Smooth muscle cell of the brain vasculature (primary cell): ENCODE measurements at regions not wholly inside any gene's neighbourhood (a gene's known extent, or its start where the extent isn't known, plus 50 kb on each side); places are given as distances from the start of the nearest gene placed in this dataset.

Source experiments
- DNase-seq: peaks from one replicate; pipeline ENCODE4 v3.0.0-alpha.2; 2012; ENCODE audit warnings: low read depth, low spot score

DNA sequence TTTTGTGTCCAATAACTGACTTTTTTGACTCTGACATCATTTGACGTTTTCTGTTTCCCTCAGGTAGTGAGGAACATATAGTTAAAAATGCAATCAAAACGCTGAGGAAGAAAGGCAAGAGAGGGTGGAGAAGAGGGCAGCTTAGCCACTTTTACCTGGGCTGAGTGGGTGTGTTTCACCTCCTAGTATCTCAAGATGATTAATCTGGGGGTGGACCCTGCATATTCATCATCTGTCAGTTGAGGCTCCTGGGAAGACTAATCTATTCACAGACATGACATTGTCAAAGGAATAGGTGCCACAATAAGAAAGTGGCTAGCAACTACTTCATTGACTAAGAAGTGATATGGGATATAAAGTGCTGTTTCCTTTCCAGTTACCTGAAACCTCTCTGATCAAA lies 331.5 kb upstream of the RARB start:
- no peak for DNase-seq

- DNase-seq: no peak
These were observed 331.0 kb upstream of the RARB start for GRCh38 chr3:25097023-25097422.

DNA sequence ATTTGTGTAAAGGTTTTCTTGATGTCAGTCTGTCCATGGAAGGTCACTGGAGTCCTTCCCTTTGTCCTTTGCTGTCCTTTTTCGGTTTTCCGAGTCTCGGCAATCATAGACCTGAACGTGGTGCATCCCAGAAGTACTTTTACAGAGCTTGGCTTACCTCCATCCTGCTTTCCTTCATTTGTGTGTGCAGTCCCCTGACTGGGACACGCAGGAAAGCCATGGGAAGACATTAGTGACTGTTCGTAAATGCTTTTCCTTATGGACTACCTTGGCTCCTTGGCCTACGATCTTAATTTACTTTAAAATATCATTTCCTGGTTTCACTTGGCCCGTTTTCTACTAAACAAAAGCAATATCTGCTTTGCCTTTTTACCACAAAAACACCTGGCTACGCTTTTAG lies 328.4 kb upstream of the RARB start:
- no peak for DNase-seq

- no peak for DNase-seq
These were observed 324.7 kb upstream of the RARB start for GRCh38 chr3:25103391-25103790.

- DNase-seq: no peak
These were observed 320.0 kb upstream of the RARB start for GRCh38 chr3:25107918-25108617.

DNA sequence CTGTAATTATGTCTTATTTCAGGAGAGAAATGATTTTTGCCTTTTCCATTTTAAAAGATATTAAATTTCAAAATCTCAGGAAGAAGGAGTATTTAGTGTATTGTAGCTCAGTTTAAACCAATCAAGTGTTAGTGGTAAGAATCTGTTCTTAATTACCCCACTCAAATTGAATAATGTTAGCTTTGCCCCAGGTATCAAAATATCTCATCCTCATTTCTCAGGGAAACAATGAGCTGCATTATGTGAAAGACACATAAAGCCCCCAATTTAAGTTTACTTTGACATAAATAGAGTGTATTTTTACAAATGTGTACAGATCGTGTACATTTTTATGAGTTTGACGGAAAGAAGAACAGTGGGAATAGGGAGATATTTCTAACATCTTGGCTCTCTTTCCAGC lies 317.4 kb upstream of the RARB start:
- DNase-seq: no peak

GRCh38 chr3:25113891-25114290 lies 314.2 kb upstream of the RARB start:
- no peak for DNase-seq

DNA sequence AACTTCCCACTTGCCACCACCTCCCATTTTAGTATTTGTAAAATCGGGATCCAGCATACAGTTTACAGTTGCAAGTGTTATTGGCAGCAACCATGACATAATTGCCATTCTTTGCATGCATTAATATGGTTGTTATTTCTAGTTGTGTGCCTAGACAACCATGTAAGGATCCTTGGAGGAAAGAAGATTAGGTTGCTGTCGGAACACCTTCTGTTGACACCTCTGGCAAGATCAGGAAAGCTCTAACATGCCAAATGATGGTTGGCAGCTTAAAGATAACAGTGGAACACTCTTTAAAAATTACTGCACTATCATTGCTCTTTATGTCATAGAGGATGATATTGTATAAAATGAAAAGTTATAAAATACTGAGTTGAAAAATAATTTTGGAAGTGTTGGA lies 313.5 kb upstream of the RARB start:
- no peak for DNase-seq

GRCh38 chr3:25117005-25117593 lies 311.0 kb upstream of the RARB start:
- DNase-seq: no peak

DNA sequence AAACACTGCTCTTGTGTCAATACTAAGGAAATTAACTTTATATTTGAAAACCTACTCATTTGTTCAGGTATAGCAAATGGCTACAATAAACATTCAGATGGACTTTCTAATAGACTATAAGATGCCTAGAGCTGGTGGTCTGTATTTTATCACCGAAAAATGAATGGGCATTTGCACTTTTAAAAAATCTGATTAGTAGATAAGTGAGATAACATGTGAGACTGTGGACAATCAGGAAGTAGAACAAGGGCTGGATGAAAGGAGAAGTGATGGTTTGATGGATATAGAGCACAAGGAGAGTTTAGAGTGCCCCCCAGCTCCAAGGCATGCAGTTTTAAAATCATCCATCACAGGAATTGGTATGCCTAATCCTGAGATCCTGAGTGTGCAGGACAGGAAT lies 308.4 kb upstream of the RARB start:
- DNase-seq: no peak

DNA sequence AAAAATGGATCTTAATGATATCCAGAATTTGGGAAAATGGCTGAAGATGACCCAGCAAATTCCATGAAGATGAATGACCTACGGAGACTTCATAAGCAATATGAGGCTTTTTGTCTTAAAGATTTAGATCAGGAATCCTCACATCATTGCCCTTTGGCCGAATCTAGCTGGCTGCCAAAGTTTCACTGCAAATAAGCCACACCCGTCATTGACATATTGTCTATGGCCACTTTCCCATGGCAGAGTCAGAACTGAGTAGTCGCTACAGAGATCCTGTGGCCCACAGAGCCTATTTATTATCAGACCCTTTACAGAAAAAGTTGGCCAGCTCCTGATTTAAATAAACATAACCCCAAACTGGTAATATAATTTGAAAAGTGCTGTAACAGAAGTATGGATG lies 307.4 kb upstream of the RARB start:
- DNase-seq: no peak

DNA sequence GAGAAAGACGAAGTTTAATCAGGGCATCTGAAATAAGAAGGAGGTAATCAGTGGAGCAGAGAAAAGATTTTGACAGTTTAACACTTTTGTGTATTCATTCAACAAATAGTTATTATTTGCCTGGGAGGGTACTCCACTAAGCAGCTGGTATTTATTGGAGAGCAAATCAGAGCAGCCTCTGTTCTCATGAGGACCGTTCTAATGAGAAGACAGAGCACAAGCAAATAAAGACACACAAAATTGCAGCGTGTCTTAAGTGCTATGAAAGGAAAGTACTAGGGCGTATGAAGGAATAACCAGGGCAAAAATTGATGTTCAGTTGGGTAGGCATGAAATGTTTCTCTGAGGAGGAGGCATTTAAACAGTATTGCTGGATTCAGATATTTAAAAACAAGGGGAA lies 302.9 kb upstream of the RARB start:
- DNase-seq: no peak

DNA sequence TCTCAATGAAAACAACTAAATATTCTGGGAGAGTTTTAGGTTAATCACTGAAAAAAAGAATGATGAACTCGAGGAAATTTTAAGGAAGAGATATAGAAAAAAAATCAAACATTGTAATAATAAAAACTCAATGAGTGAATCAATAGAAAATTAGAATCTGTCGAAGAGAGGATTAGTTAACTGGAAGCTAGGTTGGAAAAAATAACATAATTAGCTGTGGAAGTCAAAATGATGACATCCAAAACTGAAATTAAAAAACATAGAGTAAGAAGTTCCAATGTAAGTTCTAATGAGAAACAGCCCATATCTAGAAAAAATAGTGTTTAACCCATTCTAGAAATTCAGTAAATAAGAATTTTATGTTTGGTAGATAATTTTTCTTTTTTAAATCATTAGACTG lies 299.3 kb upstream of the RARB start:
- no peak for DNase-seq

- no peak for DNase-seq
These were observed 297.1 kb upstream of the RARB start for GRCh38 chr3:25130724-25131520.

DNA sequence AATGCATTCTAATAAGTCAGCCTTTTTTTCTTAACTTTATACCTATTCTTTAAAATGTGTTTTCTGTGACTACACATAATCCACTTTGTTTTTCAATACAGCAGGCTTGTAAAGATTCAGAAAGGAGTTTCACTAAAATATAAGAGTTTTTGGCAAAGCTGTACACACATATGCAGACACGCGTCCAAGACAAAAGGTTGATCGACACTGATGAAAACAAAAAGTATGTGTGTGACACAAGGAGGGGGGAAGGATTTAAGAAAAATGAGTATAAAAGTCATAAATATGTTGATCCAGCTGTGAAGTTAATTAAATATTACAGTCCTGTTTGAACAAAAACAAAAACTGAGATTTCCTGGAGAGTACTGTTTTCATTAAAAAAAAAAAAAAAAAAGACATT lies 294.5 kb upstream of the RARB start:
- DNase-seq: no peak

GRCh38 chr3:25137606-25138005 lies 290.5 kb upstream of the RARB start:
- DNase-seq: no peak

- no peak for DNase-seq
These were observed 288.8 kb upstream of the RARB start for GRCh38 chr3:25139267-25139666.

GRCh38 chr3:25142609-25143355 lies 285.3 kb upstream of the RARB start:
- DNase-seq: no peak

GRCh38 chr3:25143356-25144025 lies 284.6 kb upstream of the RARB start:
- no peak for DNase-seq

GRCh38 chr3:25144430-25144829 lies 283.6 kb upstream of the RARB start:
- DNase-seq: no peak

DNA sequence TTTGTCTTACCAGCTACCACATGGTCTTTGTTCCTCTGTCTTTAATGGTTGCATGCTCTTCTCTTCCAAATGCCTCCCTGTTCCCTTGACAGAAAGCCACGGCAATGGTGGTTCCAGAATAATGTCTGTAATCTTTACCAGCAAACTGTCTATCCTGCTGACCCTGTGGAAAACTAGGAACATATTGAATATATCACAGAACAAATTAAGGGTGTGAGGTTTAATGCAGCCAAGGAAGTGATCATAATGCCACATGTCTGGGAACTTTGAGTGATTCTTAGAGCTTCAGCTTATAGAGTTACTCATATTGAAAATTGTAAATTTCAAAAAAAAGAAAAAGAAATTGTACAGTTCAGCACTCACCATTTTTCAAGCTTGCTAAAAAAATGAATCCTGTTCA lies 282.9 kb upstream of the RARB start:
- no peak for DNase-seq

- DNase-seq: no peak
These were observed 277.9 kb upstream of the RARB start for GRCh38 chr3:25150199-25150598.
